ENCODE measurements at regions not wholly inside any gene's neighbourhood (a gene's known extent, or its start where the extent isn't known, plus 50 kb on each side); places are given as distances from the start of the nearest gene placed in this dataset.

GRCh38 chr6:48695872-48696271 is 584.9 kb upstream of the PTCHD4 start:
- no peaks in the 10 kb centered on the region for H3K4me1 ChIP-seq (ENCODE audit: control insufficient read depth in 4 of 4, insufficient read depth in 4 of 4, low read length in 3 of 4)
- no peak overlapping the region for H3K4me3 ChIP-seq (ENCODE audit: low read depth in 1 of 3, low read length in 3 of 3)
- H3K36me3 ChIP-seq (ENCODE audit: control insufficient read depth in 4 of 4, insufficient read depth in 3 of 4, low read depth in 1 of 4, low read length in 3 of 4), result no peaks in the 10 kb centered on the region
- H3K9me3 ChIP-seq (ENCODE audit: control insufficient read depth in 4 of 4, low read length in 3 of 4), result peaks cover 0 to 6% (median 2%) of the 10 kb centered on the region in 4 donors
- DNase-seq (ENCODE audit: low spot score), result no peak
- H3K27me3 ChIP-seq (ENCODE audit: control insufficient read depth in 4 of 4, insufficient read depth in 4 of 4, low read length in 3 of 4), result no peaks in the 10 kb centered on the region
- WGBS, result 68% methylated on average over 3 of the region's 3 CpGs
- no peak for TF ChIP-seq RAD21 (IDR thresholded peaks at IDR 0.05)
- no peak for TF ChIP-seq YY1 (IDR thresholded peaks at IDR 0.05)
- TF ChIP-seq, protein P1, sequence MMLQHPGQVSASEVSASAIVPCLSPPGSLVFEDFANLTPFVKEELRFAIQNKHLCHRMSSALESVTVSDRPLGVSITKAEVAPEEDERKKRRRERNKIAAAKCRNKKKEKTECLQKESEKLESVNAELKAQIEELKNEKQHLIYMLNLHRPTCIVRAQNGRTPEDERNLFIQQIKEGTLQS (IDR thresholded peaks at IDR 0.05), result no peak
- TF ChIP-seq, protein P2, sequence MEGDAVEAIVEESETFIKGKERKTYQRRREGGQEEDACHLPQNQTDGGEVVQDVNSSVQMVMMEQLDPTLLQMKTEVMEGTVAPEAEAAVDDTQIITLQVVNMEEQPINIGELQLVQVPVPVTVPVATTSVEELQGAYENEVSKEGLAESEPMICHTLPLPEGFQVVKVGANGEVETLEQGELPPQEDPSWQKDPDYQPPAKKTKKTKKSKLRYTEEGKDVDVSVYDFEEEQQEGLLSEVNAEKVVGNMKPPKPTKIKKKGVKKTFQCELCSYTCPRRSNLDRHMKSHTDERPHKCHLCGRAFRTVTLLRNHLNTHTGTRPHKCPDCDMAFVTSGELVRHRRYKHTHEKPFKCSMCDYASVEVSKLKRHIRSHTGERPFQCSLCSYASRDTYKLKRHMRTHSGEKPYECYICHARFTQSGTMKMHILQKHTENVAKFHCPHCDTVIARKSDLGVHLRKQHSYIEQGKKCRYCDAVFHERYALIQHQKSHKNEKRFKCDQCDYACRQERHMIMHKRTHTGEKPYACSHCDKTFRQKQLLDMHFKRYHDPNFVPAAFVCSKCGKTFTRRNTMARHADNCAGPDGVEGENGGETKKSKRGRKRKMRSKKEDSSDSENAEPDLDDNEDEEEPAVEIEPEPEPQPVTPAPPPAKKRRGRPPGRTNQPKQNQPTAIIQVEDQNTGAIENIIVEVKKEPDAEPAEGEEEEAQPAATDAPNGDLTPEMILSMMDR (IDR thresholded peaks at IDR 0.05; ENCODE audit: low read depth, low read length, missing input control), result no peak
- no peak for TF ChIP-seq RXRA (IDR thresholded peaks at IDR 0.05)
- no peak for TF ChIP-seq HNF4A (conservative IDR thresholded peaks at IDR 0.05)
- no peak for TF ChIP-seq SP1 (IDR thresholded peaks at IDR 0.05)
- no peak for TF ChIP-seq FOXA2 (IDR thresholded peaks at IDR 0.05)
- TF ChIP-seq HNF4G (IDR thresholded peaks at IDR 0.05), result no peak
- TF ChIP-seq EGR1 (IDR thresholded peaks at IDR 0.05; ENCODE audit: low read depth in 2 of 2), result no peak
- no peak for TF ChIP-seq MAX (IDR thresholded peaks at IDR 0.05)
- no peak for TF ChIP-seq NR2F2 (IDR thresholded peaks at IDR 0.05)
- no peak for TF ChIP-seq JUND (IDR thresholded peaks at IDR 0.05)
- TF ChIP-seq TAF1 (conservative IDR thresholded peaks at IDR 0.05), result no peak
- no peak overlapping the region for H3K9ac ChIP-seq (ENCODE audit: low read depth in 1 of 2, low read length in 2 of 2)
- H3K27ac ChIP-seq (ENCODE audit: low read depth in 1 of 2, low read length in 2 of 2), result no peak overlapping the region

- Histone ChIP-seq H3K9ac (ENCODE audit: low read depth in 1 of 2, low read length in 2 of 2) (no peak overlapping the region), H3K27ac (ENCODE audit: low read depth in 1 of 2, low read length in 2 of 2) (no peak overlapping the region), H3K4me3 (ENCODE audit: low read depth in 1 of 3, low read length in 3 of 3) (no peak overlapping the region), H3K9me3 (ENCODE audit: control insufficient read depth in 4 of 4, low read length in 3 of 4) (peaks cover 0 to 13% (median 7%) of the 10 kb centered on the region in 4 donors), H3K4me1 (ENCODE audit: control insufficient read depth in 4 of 4, insufficient read depth in 4 of 4, low read length in 3 of 4) (no peaks in the 10 kb centered on the region), H3K27me3 (ENCODE audit: control insufficient read depth in 4 of 4, insufficient read depth in 4 of 4, low read length in 3 of 4) (no peaks in the 10 kb centered on the region), H3K36me3 (ENCODE audit: control insufficient read depth in 4 of 4, insufficient read depth in 3 of 4, low read depth in 1 of 4, low read length in 3 of 4) (no peaks in the 10 kb centered on the region)
- TF ChIP-seq, protein P2 (IDR thresholded peaks at IDR 0.05; ENCODE audit: low read depth, low read length, missing input control), result no peak
- no peak for TF ChIP-seq TAF1 (conservative IDR thresholded peaks at IDR 0.05)
- no peak for TF ChIP-seq EGR1 (IDR thresholded peaks at IDR 0.05; ENCODE audit: low read depth in 2 of 2)
- no peak for TF ChIP-seq REST (IDR thresholded peaks at IDR 0.05)
- TF ChIP-seq NR2F2 (IDR thresholded peaks at IDR 0.05), result no peak
- no peak for TF ChIP-seq FOXA1 (IDR thresholded peaks at IDR 0.05)
- no peak for TF ChIP-seq HNF4G (IDR thresholded peaks at IDR 0.05)
- TF ChIP-seq HNF4A (conservative IDR thresholded peaks at IDR 0.05), result no peak
- no peak for TF ChIP-seq YY1 (IDR thresholded peaks at IDR 0.05)
- TF ChIP-seq, protein P1 (IDR thresholded peaks at IDR 0.05), result no peak
- TF ChIP-seq MAX (IDR thresholded peaks at IDR 0.05), result no peak
- no peak for TF ChIP-seq JUND (IDR thresholded peaks at IDR 0.05)
- TF ChIP-seq RXRA (IDR thresholded peaks at IDR 0.05), result no peak
- TF ChIP-seq FOXA2 (IDR thresholded peaks at IDR 0.05), result no peak
- no peak for DNase-seq (ENCODE audit: low spot score)
- WGBS, result 68% methylated on average over 2 of the region's 2 CpGs
Observed at GRCh38 chr6:48691420-48691819, 580.4 kb upstream of the PTCHD4 start.

Data from liver (tissue), 8 donors.